ENCODE measurements at regions not wholly inside any gene's neighbourhood (a gene's known extent, or its start where the extent isn't known, plus 50 kb on each side); places are given as distances from the start of the nearest gene placed in this dataset.

DNA sequence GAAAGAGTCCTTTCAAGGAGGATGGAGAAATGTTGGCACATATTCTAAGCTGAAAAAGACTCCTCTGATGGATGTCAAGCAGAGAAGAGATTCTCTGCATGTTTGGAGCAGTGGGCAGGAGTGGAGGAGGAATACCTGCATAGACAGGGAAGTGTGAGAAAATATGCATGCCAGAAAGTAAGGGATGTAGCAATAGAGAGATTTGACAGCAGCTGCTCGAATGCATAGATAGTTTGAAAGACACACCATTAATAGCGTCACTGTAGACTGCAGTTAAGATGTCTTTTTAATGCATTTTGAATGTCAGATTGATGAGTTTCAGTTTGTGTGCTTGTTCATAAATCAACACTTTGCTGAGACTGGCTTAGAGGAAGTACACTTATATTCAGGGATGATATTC lies 169.9 kb upstream of the POT1 start:
- H3K4me3 ChIP-seq (ENCODE audit: low read depth, low read length), result no peak overlapping the region
- POLR2A ChIA-PET, result no interaction called here
- CTCF ChIA-PET, result no interaction called here
- TF ChIP-seq, protein P1, sequence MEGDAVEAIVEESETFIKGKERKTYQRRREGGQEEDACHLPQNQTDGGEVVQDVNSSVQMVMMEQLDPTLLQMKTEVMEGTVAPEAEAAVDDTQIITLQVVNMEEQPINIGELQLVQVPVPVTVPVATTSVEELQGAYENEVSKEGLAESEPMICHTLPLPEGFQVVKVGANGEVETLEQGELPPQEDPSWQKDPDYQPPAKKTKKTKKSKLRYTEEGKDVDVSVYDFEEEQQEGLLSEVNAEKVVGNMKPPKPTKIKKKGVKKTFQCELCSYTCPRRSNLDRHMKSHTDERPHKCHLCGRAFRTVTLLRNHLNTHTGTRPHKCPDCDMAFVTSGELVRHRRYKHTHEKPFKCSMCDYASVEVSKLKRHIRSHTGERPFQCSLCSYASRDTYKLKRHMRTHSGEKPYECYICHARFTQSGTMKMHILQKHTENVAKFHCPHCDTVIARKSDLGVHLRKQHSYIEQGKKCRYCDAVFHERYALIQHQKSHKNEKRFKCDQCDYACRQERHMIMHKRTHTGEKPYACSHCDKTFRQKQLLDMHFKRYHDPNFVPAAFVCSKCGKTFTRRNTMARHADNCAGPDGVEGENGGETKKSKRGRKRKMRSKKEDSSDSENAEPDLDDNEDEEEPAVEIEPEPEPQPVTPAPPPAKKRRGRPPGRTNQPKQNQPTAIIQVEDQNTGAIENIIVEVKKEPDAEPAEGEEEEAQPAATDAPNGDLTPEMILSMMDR (IDR thresholded peaks at IDR 0.05; ENCODE audit: insufficient read depth in 1 of 2, low read depth in 1 of 2, low read length in 1 of 2, severe bottlenecking in 1 of 2, unreplicated experiment in 1 of 2), result no peak
- no peaks in the 10 kb centered on the region for H3K4me1 ChIP-seq
- no peaks in the 10 kb centered on the region for H3K36me3 ChIP-seq (ENCODE audit: control insufficient read depth, insufficient read depth, low read length)
- H3K4me3 Mint-ChIP-seq (ENCODE audit: unreplicated experiment), result no peak overlapping the region
- no peaks in the 10 kb centered on the region for H3K36me3 Mint-ChIP-seq (ENCODE audit: insufficient read depth, unreplicated experiment)
- H3K4me1 Mint-ChIP-seq (ENCODE audit: low read depth, unreplicated experiment), result no peaks in the 10 kb centered on the region
- no peak for DNase-seq
- peaks cover 8% of the 10 kb centered on the region for H3K9me3 Mint-ChIP-seq (ENCODE audit: unreplicated experiment)
- no peak overlapping the region for H3K27ac Mint-ChIP-seq (ENCODE audit: unreplicated experiment)
- H3K9me3 ChIP-seq, result no peaks in the 10 kb centered on the region
- no peaks in the 10 kb centered on the region for H3K27me3 ChIP-seq (replicated peaks; ENCODE audit: control insufficient read depth, insufficient read depth, low read length)
- H3K27me3 Mint-ChIP-seq (ENCODE audit: insufficient read depth, unreplicated experiment), result no peaks in the 10 kb centered on the region
- intact Hi-C loops (cut with micrococcal nuclease; ENCODE audit: unreplicated experiment), result no loop called here
- no TSS peak for BruUV-seq (replicated peaks)

- H3K36me3 Mint-ChIP-seq (ENCODE audit: insufficient read depth, unreplicated experiment), result no peaks in the 10 kb centered on the region
- no peak for DNase-seq
- TF ChIP-seq, protein P1 (IDR thresholded peaks at IDR 0.05; ENCODE audit: insufficient read depth in 1 of 2, low read depth in 1 of 2, low read length in 1 of 2, severe bottlenecking in 1 of 2, unreplicated experiment in 1 of 2), result no peak
- H3K27ac Mint-ChIP-seq (ENCODE audit: unreplicated experiment), result no peak overlapping the region
- POLR2A ChIA-PET, result no interaction called here
- H3K4me1 ChIP-seq, result no peaks in the 10 kb centered on the region
- no TSS peak for BruUV-seq (replicated peaks)
- H3K4me1 Mint-ChIP-seq (ENCODE audit: low read depth, unreplicated experiment), result no peaks in the 10 kb centered on the region
- intact Hi-C loops (cut with micrococcal nuclease; ENCODE audit: unreplicated experiment), result no loop called here
- no peaks in the 10 kb centered on the region for H3K9me3 ChIP-seq
- H3K4me3 ChIP-seq (ENCODE audit: low read depth, low read length), result no peak overlapping the region
- CTCF ChIA-PET, result no interaction called here
- no peaks in the 10 kb centered on the region for H3K27me3 ChIP-seq (replicated peaks; ENCODE audit: control insufficient read depth, insufficient read depth, low read length)
- peaks cover 3% of the 10 kb centered on the region for H3K27me3 Mint-ChIP-seq (ENCODE audit: insufficient read depth, unreplicated experiment)
- H3K9me3 Mint-ChIP-seq (ENCODE audit: unreplicated experiment), result peaks cover 4% of the 10 kb centered on the region
- no peak overlapping the region for H3K4me3 Mint-ChIP-seq (ENCODE audit: unreplicated experiment)
- no peaks in the 10 kb centered on the region for H3K36me3 ChIP-seq (ENCODE audit: control insufficient read depth, insufficient read depth, low read length)
These were observed 168.8 kb upstream of the POT1 start for GRCh38 chr7:125098377-125098970.

DNA sequence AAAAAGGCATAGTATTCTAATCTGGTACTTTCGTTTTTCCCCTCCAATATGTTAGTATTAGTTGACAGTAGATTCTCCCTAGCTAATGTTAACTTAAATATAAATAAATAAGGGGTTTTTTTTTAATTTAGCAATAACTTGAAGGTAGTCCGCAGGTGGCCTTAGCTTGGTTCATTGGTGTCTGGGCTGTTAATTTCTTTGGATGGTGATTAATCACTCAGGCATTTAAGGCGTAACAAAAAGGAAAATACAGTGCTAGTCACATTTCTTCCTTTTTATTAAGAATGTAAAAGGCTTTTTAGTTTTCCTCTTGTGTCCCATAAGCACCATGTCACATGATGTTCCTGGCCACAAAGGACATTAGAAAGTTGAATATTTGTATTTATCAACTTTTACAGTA lies 161.0 kb upstream of the POT1 start:
- peaks cover 6% of the 10 kb centered on the region for H3K27me3 Mint-ChIP-seq (ENCODE audit: insufficient read depth, unreplicated experiment)
- no TSS peak for BruUV-seq (replicated peaks)
- no peaks in the 10 kb centered on the region for H3K36me3 Mint-ChIP-seq (ENCODE audit: insufficient read depth, unreplicated experiment)
- DNase-seq, result no peak
- intact Hi-C loops (cut with micrococcal nuclease; ENCODE audit: unreplicated experiment), result no loop called here
- ChIA-PET POLR2A (no interaction called here), CTCF (no interaction called here)
- no peaks in the 10 kb centered on the region for H3K9me3 Mint-ChIP-seq (ENCODE audit: unreplicated experiment)
- Histone ChIP-seq H3K36me3 (ENCODE audit: control insufficient read depth, insufficient read depth, low read length) (no peaks in the 10 kb centered on the region), H3K27me3 (replicated peaks; ENCODE audit: control insufficient read depth, insufficient read depth, low read length) (no peaks in the 10 kb centered on the region), H3K4me3 (ENCODE audit: low read depth, low read length) (no peak overlapping the region), H3K4me1 (no peaks in the 10 kb centered on the region), H3K9me3 (no peaks in the 10 kb centered on the region)
- TF ChIP-seq, protein P1 (IDR thresholded peaks at IDR 0.05; ENCODE audit: insufficient read depth in 1 of 2, low read depth in 1 of 2, low read length in 1 of 2, severe bottlenecking in 1 of 2, unreplicated experiment in 1 of 2), result no peak
- H3K4me1 Mint-ChIP-seq (ENCODE audit: low read depth, unreplicated experiment), result no peaks in the 10 kb centered on the region
- H3K4me3 Mint-ChIP-seq (ENCODE audit: unreplicated experiment), result no peak overlapping the region
- no peak overlapping the region for H3K27ac Mint-ChIP-seq (ENCODE audit: unreplicated experiment)

All from Caco-2 (cell line).